Stimulated activated CD4-positive, alpha-beta T cell treated with anti-CD3 and anti-CD28 coated beads, Interleukin-12 subunit alpha, Interleukin-12 subunit beta, amount 100 ng/mL, for 24 hours (primary cell): ENCODE measurements at regions not wholly inside any gene's neighbourhood (a gene's known extent, or its start where the extent isn't known, plus 50 kb on each side); places are given as distances from the start of the nearest gene placed in this dataset.
"Not testable (repeated sequence)": the region's sequence is repeated elsewhere in the genome, so short reads cannot be mapped to it uniquely, and the experiment has no call there.

Source experiments
- DNase-seq, 2 experiments: peaks; one replicate each; pipeline ENCODE4 v3.0.0-alpha.2; 2020; ENCODE audit warnings: low read depth in 2 of 2

GRCh38 chr15:81901319-81901718 lies 144.5 kb downstream of the MEX3B start:
- no peak for DNase-seq

GRCh38 chr15:81899730-81900129 lies 146.1 kb downstream of the MEX3B start:
- no peak for DNase-seq

DNA sequence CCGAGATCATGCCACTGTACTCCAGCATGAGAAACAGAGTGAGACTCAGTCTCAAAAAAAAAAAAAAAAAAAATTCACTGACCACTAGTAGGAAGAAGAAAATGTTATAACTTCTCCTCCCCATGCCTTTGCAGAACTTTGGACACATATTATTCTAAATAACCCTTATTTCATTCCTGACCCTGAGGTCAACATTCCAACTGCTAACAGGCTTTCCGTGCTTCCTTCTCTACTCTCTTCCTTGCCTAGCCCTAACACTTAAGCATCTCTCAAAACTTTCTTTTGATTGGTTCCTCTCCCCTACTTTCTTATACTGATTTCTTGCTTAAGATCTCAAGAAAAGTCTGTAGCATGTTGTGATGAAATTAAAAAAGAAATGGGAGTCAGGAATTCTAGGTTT lies 146.8 kb downstream of the MEX3B start:
- DNase-seq, result no peak

DNA sequence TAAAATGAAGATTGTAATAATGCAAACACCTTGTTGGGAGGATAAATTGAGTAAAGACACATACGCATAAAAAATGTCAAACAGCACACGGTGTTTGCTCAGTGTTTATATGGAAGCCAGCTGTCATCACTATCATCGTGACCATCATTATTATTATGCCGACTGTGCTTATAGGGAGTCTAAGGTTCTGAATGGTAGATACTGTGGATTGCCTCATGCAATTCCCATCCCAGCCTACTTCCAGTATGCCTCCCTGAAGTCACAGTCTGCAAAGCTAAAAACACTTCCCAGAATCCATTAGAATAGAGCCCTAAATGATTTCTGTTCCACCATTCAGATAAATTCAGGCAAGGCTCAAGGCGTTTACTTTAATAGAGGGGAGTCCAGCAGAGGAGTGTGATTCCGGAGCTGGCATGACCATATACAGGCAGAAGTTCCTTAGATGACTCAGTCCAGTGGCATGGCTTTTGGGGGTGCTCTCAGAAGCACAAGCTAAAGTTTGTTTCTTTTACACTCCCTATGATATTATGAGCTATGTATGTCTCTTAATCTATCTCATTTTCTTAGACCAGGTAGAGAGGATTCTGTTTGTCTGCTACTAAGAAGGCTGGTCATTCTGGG lies 148.7 kb downstream of the MEX3B start:
- no peak for DNase-seq

GRCh38 chr15:81896356-81896755 lies 149.5 kb downstream of the MEX3B start:
- DNase-seq, result no peak

- DNase-seq, result no peak
Observed at GRCh38 chr15:81895723-81896122, 150.1 kb downstream of the MEX3B start.

- DNase-seq, result no peak
Observed at GRCh38 chr15:81894061-81894460, 151.8 kb downstream of the MEX3B start.

GRCh38 chr15:81893182-81893835 lies 152.5 kb downstream of the MEX3B start:
- no peak for DNase-seq

DNA sequence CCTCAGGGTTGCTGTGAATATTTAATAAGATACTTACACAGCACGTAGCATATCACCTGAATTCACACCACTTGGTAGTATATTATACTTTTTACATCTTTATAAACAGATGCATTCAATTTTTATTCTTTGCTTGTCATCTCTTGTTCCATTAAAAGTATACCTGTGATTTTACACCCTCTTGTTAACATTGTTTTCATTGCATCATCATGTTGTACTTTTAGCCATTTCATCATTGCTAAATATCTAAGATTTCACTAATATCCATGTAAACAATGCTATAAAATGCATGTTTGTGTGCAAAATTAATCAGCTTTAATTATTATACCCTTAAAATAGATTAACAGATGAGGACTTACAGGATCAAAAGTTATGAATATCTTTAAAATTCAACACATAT lies 155.3 kb downstream of the MEX3B start:
- DNase-seq, result no peak

- no peak for DNase-seq
Observed at GRCh38 chr15:81889485-81889881, 156.3 kb downstream of the MEX3B start.

DNA sequence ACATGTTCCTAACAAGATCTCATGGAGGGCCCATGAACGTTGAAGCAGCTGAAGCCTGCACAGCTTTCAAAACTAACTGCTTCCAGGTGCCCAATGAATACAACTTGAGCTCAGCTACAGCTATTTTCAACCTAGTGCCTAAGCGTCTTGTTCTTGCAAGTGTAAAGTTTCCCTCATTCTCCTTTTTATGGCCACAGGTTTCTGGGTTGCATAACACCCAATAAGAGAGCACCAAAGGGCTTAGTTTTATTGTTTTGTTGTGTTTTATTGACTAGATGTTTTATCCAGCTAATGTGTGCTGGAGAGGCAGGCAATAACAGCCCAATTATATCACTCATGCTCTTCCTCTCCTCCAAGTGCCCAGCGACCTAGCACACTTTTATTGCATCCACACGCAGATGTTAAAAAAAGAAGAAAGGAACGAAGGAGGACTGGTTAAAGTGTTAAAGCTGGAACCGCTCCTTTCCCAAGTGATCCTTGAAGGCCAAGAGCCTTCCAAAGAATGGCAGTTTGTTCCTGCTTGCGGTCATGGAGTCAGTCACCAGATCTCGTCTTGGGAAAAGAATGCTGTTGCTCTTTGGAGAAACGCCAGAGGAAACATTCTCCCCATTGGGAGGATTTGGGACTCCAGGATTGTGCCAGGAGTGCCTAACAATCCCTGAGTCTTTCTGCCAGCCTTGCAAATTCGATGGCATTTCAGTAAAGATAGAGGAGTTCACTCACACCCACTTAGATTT lies 156.9 kb downstream of the MEX3B start:
- DNase-seq, result no peak

GRCh38 chr15:81887912-81888311 lies 157.9 kb downstream of the MEX3B start:
- DNase-seq, result no peak

GRCh38 chr15:81887188-81887587 lies 158.6 kb downstream of the MEX3B start:
- DNase-seq, result not testable (repeated sequence)

- DNase-seq, result no peak
Observed at GRCh38 chr15:81886591-81886990, 159.2 kb downstream of the MEX3B start.

- DNase-seq, result no peak
Observed at GRCh38 chr15:81886080-81886479, 159.7 kb downstream of the MEX3B start.

DNA sequence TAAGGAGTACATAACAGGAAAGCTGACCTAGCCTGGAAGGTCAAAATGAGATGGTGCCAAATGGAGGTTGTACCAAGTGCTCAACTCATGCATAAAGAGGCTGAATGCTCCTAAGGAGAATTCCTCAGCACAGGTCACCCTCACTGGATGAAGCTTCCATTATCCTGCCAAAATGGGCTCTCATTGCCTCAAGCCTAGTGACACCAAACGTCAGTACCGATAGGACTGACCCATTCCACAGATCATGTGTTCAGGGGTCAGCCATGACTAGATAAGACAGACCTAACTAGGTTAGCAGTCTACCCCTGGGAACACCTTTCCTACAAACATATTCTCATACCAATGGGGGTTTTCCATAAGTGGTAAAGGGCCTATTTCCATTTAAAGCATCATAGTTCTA lies 160.7 kb downstream of the MEX3B start:
- no peak for DNase-seq

- DNase-seq, result no peak
Observed at GRCh38 chr15:81882504-81882903, 163.3 kb downstream of the MEX3B start.

DNA sequence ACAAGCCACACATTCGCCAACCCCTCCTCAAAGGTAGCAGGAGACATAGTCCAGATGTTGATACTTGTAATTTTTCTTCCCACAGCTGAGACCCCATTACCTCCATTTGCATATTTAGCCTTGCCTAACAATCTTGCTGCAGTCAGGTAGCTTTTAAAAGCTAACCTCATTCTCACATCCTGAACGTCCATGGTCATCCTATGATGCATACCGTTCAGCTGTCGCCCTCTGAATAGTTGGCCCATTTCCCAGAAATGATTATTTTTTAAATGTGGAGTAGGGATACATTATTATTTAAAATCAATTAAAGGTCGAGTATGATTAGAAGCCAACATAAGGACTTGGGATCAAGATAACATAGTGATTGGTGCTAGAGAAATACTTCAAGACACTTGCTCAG lies 165.0 kb downstream of the MEX3B start:
- DNase-seq, result no peak

DNA sequence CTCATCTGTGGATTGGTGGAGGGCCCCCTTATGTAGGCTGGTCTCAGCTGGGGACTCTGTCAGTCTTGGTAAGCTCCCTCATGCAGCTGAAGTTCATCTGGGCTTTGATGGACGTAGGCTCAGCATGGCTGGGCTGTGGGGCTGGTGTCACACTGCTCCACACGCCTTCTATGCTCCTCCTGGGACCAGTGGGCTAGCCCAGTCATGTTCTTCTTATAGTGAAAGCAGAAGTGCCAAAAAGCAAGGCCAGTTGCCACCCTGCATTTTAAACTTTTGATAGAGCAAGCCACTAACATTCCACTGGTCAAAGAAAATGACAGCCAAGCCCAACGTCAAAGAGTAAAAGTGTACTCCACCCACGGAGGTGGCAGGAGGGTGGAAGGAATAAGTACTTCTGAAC lies 165.5 kb downstream of the MEX3B start:
- no peak for DNase-seq

DNA sequence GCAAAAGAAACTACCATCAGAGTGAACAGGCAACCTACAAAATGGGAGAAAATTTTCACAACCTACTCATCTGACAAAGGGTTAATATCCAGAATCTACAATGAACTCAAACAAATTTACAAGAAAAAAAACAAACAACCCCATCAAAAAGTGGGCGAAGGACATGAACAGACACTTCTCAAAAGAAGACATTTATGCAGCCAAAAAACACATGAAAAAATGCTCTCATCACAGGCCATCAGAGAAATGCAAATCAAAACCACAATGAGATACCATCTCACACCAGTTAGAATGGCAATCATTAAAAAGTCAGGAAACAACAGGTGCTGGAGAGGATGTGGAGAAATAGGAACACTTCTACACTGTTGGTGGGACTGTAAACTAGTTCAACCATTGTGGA lies 170.1 kb downstream of the MEX3B start:
- not testable (repeated sequence) for DNase-seq

DNA sequence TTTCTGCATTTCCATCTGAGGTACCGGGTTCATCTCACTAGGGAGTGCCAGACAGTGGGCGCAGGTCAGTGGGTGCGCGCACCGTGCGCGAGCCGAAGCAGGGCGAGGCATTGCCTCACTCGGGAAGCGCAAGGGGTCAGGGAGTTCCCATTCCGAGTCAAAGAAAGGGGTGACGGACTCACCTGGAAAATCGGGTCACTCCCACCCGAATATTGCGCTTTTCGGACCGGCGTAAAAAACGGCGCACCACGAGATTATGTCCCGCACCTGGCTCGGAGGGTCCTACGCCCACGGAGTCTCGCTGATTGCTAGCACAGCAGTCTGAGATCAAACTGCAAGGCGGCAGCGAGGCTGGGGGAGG lies 175.1 kb downstream of the MEX3B start:
- DNase-seq, result not testable (repeated sequence)

DNA sequence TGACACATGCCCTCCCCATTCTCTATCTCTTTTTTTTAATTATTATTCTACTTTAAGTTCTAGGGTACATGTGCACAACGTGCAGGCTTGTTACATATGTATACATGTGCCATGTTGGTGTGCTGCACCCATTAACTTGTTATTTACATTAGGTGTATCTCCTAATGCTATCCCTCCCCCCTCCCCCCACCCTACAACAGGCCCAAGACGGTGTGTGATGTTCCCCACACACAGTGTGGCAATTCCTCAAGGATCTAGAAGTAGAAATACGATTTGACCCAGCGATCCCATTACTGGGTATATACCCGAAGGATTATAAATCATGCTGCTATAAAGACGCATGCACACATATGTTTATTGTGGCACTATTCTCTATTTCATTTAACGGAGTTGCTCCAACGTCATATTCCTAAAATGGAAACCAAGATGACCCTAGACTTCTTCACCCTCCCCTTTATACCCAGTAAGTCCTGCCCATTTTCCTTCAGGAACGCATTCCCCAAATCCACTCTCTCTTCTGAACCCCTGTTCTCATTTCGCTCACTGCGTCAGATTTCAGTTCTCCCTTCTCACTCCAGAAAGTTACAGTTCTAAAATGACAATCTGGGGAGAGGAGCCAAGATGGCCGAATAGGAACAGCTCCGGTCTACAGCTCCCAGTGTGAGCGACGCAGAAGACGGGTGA lies 175.6 kb downstream of the MEX3B start:
- DNase-seq, result not testable (repeated sequence)
